ENCODE measurements at regions not wholly inside any gene's neighbourhood (a gene's known extent, or its start where the extent isn't known, plus 50 kb on each side); places are given as distances from the start of the nearest gene placed in this dataset.

GRCh38 chr5:155750101-155750500, 576.9 kb upstream of the SGCD start:
- TF ChIP-seq GATA2 (IDR thresholded peaks at IDR 0.05; ENCODE audit: low read depth, low read length), result no peak
- TF ChIP-seq GATA3 (IDR thresholded peaks at IDR 0.05; ENCODE audit: low read depth, low read length), result no peak

Data from SH-SY5Y (cell line).